Endothelial cell of umbilical vein (primary cell): ENCODE measurements at regions not wholly inside any gene's neighbourhood (a gene's known extent, or its start where the extent isn't known, plus 50 kb on each side); places are given as distances from the start of the nearest gene placed in this dataset.

ENCODE experiments used
- BruUV-seq: library from RNA; stranded (reverse); fragments of 400-500 nt; replicated peaks from 2 replicates; lab custom pipeline; 2021; lab: Mats Ljungman, UMichigan
- CTCF ChIA-PET: fragments of 300-600, 350-600 bp; sonication (Branson Sonifier 250); formaldehyde crosslinking; loops from one replicate; lab custom pipeline; 2021; ENCODE audit warnings: antibody characterized with exemption, inconsistent platforms; lab: Charles Lee
- POLR2A ChIA-PET: fragments of 300-600, 350-600 bp; sonication (Branson Sonifier 250); formaldehyde crosslinking; loops from one replicate; lab custom pipeline; 2021; ENCODE audit warnings: antibody characterized with exemption, inconsistent platforms; lab: Charles Lee
- DNase-seq: peaks from one replicate; pipeline ENCODE4 v3.0.0-alpha.2; 2011; ENCODE audit warnings: low read depth, low spot score
- FAIRE-seq: peaks from 2 replicates; lab custom pipeline; 2011; peaks lifted over from hg19 to GRCh38; lab: Jason Lieb, UNC
- H2AFZ ChIP-seq: 2 replicates; pipeline ENCODE4 v1.6.0; 2012; ENCODE audit warnings: low read depth, low read length, control low read depth, inconsistent platforms
- H3K27ac ChIP-seq: 2 replicates; pipeline ENCODE4 v1.5.1; 2011; ENCODE audit warnings: low read depth, mild to moderate bottlenecking, control low read depth, low read length, moderate library complexity; ENCODE audit not compliant: insufficient read depth
- H3K27me3 ChIP-seq, 2 experiments: 2 replicates each; pipeline versions ENCODE4 v1.6.0 to v1.6.1; 2011; ENCODE audit warnings: low read length in 2 of 2, mixed read lengths in 1 of 2; ENCODE audit not compliant: control insufficient read depth in 2 of 2, insufficient read depth in 2 of 2
- H3K36me3 ChIP-seq, 2 experiments: 2 replicates in 1 of 2; 3 replicates in 1 of 2; pipeline ENCODE4 v1.5.1; 2011; ENCODE audit warnings: low read length in 2 of 2, mild to moderate bottlenecking in 1 of 2, moderate library complexity in 1 of 2; ENCODE audit not compliant: control insufficient read depth in 2 of 2, insufficient read depth in 2 of 2; ENCODE audit errors: extremely low read depth in 1 of 2
- H3K4me1 ChIP-seq: 3 replicates; pipeline ENCODE4 v1.5.1; 2011; ENCODE audit warnings: mild to moderate bottlenecking, low read length; ENCODE audit not compliant: control insufficient read depth, insufficient read depth; ENCODE audit errors: extremely low read depth
- H3K4me2 ChIP-seq: 2 replicates; pipeline ENCODE4 v1.6.1; 2011; ENCODE audit warnings: low read length, control low read depth, mixed read lengths; ENCODE audit not compliant: insufficient read depth
- H3K4me3 ChIP-seq, 3 experiments: fragments of 200-600 bp in 1 of 3; sonication (generic), shearing (Covaris generic) in 1 of 3; replicated peaks in 1 of 3; 2 replicates each; pipeline ENCODE4 v1.5.1; 2011 to 2016; ENCODE audit warnings: control low read depth in 3 of 3, low read length in 3 of 3, mild to moderate bottlenecking in 2 of 3, inconsistent platforms in 1 of 3, low read depth in 1 of 3, moderate library complexity in 1 of 3; ENCODE audit not compliant: insufficient read depth in 1 of 3
- H3K79me2 ChIP-seq: 2 replicates; pipeline ENCODE4 v1.6.0; 2012; ENCODE audit warnings: low read length, inconsistent platforms; ENCODE audit not compliant: control insufficient read depth, insufficient read depth
- H3K9ac ChIP-seq: replicated peaks from 2 replicates; pipeline ENCODE3; 2011; ENCODE audit warnings: low read length, control low read depth; ENCODE audit not compliant: insufficient read depth; ENCODE audit errors: extremely low read depth
- H3K9me1 ChIP-seq: replicated peaks from 3 replicates; pipeline ENCODE4 v1.6.0; 2011; ENCODE audit warnings: mild to moderate bottlenecking, low read length; ENCODE audit not compliant: control insufficient read depth, insufficient read depth; ENCODE audit errors: extremely low read depth
- H3K9me3 ChIP-seq: replicated peaks from 2 replicates; pipeline ENCODE4 v1.5.1; 2012; ENCODE audit warnings: low read length, inconsistent platforms; ENCODE audit not compliant: control insufficient read depth, insufficient read depth
- H4K20me1 ChIP-seq: replicated peaks from 2 replicates; pipeline ENCODE3; 2011; ENCODE audit warnings: mild to moderate bottlenecking, low read length; ENCODE audit not compliant: control insufficient read depth, insufficient read depth; ENCODE audit errors: extremely low read depth
- CTCF ChIP-seq, 2 donors: IDR thresholded peaks; 1 replicate in 1 of 2; 2 replicates in 1 of 2; pipeline ENCODE4 v1.5.1; 2011; ENCODE audit warnings: low read length in 2 of 2, mild to moderate bottlenecking in 2 of 2, moderate library complexity in 2 of 2, control low read depth in 1 of 2, inconsistent platforms in 1 of 2, low read depth in 1 of 2; ENCODE audit not compliant: insufficient read depth in 1 of 2; ENCODE audit errors: extremely low read depth in 1 of 2
- EZH2 ChIP-seq: IDR thresholded peaks from 2 replicates; pipeline ENCODE4 v1.6.1; 2012; ENCODE audit warnings: borderline replicate concordance, low read depth, mild to moderate bottlenecking, moderate library complexity, low read length, inconsistent platforms; ENCODE audit not compliant: severe bottlenecking
- FOS ChIP-seq: IDR thresholded peaks from 2 replicates; pipeline ENCODE4 v1.6.1; 2011; ENCODE audit warnings: mild to moderate bottlenecking, low read length, moderate library complexity, borderline replicate concordance; ENCODE audit not compliant: insufficient read depth
- GATA2 ChIP-seq: IDR thresholded peaks from 2 replicates; pipeline ENCODE4 v1.7.0; 2011; ENCODE audit warnings: low read depth, mild to moderate bottlenecking, moderate library complexity, mixed read lengths, low read length; ENCODE audit not compliant: insufficient read length, insufficient read depth
- JUN ChIP-seq: IDR thresholded peaks from 2 replicates; pipeline ENCODE4 v1.6.1; 2011; ENCODE audit warnings: borderline replicate concordance, low read depth; ENCODE audit not compliant: insufficient read length, insufficient read depth
- MAX ChIP-seq: IDR thresholded peaks from 2 replicates; pipeline ENCODE4 v1.6.1; 2011; ENCODE audit not compliant: insufficient read depth, insufficient read length
- MYC ChIP-seq: IDR thresholded peaks from one replicate; pipeline ENCODE4 v1.6.1; 2011; ENCODE audit warnings: mild to moderate bottlenecking, low read depth, low read length
- POLR2A ChIP-seq: IDR thresholded peaks from 2 replicates; pipeline ENCODE4 v1.6.1; 2012; ENCODE audit warnings: low read depth, mild to moderate bottlenecking, control low read depth, low read length
- POLR2AphosphoS5 ChIP-seq: IDR thresholded peaks from 2 replicates; pipeline ENCODE4 v1.6.1; 2012; ENCODE audit warnings: low read depth, mild to moderate bottlenecking, control low read depth, low read length, moderate library complexity; ENCODE audit not compliant: insufficient read depth
- dilution Hi-C: fragments of 300-500 bp; cut with MboI; formaldehyde crosslinking; loops from one replicate; pipeline ENCODE4 v1.15.0; 2019; ENCODE audit warnings: low sequenced_read_pairs; ENCODE audit not compliant: extremely low pct_ligation_motif_present
- intact Hi-C: fragments of 100-400 bp; cut with micrococcal nuclease; formaldehyde crosslinking; loops from one replicate; pipeline ENCODE4 v1.10.0; 2022

- Histone ChIP-seq H3K27me3 (no peaks in the 10 kb centered on the region), H3K4me3 (no peak overlapping the region), H3K4me2 (no peak overlapping the region), H4K20me1 (no peaks in the 10 kb centered on the region), H3K27ac (no peak overlapping the region), H3K9me3 (no peaks in the 10 kb centered on the region), H3K9ac (no peak overlapping the region), H3K9me1 (no peaks in the 10 kb centered on the region), H3K36me3 (no peaks in the 10 kb centered on the region), H2AFZ (no peak overlapping the region), H3K4me1 (no peaks in the 10 kb centered on the region), H3K79me2 (no peaks in the 10 kb centered on the region)
- POLR2A ChIA-PET, result no interaction called here
- BruUV-seq, result no TSS peak
- no peak for TF ChIP-seq MYC
- TF ChIP-seq FOS, result no peak
- no peak for TF ChIP-seq MAX
- TF ChIP-seq EZH2, result no peak
- TF ChIP-seq CTCF (IDR thresholded peaks at IDR 0.05; ENCODE audit: extremely low read depth in 1 of 2, insufficient read depth in 1 of 2, low read depth in 1 of 2, low read length in 2 of 2), result no peak
- TF ChIP-seq POLR2A, result no peak
- no peak for TF ChIP-seq GATA2
- no peak for TF ChIP-seq POLR2AphosphoS5
- no peak for TF ChIP-seq JUN
- dilution Hi-C loops, result no loop called here
- DNase-seq (no peak), FAIRE-seq (no peak)
- intact Hi-C loops, result no loop called here
- CTCF ChIA-PET, result no interaction called here
Observed at GRCh38 chrX:127888767-127889166, 163.4 kb downstream of the ACTRT1 start.
